ENCODE measurements at regions not wholly inside any gene's neighbourhood (a gene's known extent, or its start where the extent isn't known, plus 50 kb on each side); places are given as distances from the start of the nearest gene placed in this dataset.
"Not testable (repeated sequence)": the region's sequence is repeated elsewhere in the genome, so short reads cannot be mapped to it uniquely, and the experiment has no call there.

DNA sequence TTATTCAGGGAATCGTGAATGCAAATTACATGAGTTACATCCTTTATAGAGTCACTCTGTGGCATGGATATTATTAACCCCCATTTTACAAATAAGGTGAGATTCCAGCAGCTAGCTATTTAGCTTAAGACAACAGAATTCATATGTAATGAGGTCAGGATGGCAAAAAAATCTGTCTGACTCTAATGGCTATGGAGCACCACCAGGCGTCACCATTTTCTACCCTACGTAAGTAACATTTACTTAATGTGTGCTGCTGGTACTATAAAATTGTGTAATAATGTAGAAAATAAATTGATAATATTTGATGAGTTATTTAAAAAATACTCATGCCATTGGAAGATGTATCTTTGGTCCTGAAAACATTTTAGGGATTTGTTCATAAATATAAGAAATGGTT is 2040.1 kb upstream of the LRRTM1 start:
- no peak for DNase-seq

GRCh38 chr2:82342356-82342755 is 2037.8 kb upstream of the LRRTM1 start:
- no peak for DNase-seq

GRCh38 chr2:82340578-82341053 is 2036.1 kb upstream of the LRRTM1 start:
- no peak for DNase-seq

- DNase-seq = no peak
These were observed 2035.3 kb upstream of the LRRTM1 start for GRCh38 chr2:82339805-82340204.

DNA sequence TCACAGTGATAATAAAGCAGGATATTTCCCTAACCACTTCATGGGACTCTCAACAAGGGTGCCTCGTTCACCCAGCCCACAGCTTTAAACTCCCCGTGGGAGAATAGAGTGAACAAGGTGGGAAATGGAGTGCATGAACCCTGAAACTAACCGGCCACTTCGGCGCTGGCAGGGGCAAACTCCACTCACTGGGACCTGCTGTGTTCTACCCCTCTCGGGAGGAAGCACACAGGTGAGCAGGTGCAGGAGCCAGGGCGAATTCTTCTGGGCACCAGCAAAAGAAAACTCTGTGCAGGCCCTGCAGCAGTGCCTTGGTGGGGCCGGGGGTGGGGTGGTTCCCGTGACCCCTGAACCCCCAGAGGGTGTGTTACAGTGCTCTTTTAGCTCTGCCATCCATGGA is 2029.1 kb upstream of the LRRTM1 start:
- no peak for DNase-seq

DNA sequence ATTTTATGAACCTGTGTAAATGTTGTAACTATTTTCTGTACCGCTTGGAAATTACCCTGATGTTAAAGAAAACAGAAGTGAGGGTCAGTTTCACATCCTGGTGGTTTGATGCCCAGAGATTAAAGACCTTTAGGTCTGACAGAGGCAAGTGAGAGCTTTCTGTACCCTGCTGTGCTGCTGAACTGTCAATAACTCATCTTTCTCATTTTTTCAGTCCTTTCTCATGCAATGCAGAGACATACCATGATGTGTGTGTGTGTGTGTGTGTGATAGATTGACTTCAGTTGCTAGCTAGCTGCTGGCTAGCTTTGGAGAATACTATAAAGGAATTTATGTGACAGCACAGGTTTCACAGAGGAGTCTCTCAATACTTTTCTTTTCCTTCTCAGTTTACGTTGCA is 2025.6 kb upstream of the LRRTM1 start:
- no peak for DNase-seq

DNA sequence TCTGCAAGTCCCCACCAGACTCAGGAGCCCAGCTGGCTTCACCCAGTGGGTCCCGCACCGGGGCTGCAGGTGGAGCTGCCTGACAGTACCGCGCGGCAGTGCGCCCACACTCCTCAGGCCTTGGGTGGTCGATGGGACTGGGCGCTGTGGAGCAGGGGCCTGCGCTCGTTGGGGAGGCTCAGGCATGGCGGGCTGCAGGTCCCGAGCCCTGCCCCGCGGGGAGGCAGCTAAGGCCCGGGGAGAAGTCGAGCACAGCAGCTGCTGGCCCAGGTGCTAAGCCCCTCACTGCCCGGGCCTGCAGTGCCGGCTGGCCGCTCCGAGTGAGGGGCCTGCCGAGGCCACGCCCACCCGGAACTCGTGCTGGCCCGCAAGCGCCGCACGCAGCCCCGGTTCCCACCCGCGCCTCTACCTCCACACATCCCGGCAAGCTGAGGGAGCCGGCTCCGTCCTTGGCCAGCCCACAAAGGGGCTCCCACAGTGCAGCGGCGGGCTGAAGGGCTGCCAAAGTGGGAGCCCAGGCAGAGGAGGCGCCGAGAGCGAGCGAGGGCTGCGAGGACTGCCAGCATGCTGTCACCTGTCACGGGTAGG is 2021.7 kb upstream of the LRRTM1 start:
- not testable (repeated sequence) for DNase-seq

DNA sequence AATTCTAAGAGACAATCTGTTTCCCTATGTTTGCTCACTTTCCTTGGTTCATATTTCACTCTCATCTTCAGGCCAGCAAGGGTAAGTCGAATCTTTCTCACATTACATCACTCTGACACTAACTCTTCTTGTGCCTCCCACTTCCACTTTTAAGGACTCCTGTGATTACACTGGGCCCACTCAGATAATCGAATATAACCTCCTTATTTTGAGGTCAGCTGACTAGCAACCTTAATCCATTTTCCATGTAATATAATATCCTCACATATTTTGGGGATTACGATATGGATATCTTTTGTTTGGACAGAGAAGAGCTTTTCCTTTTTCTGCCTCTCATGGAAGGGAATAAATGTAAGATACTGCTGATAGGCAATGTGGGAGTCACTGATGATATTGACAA is 2015.7 kb upstream of the LRRTM1 start:
- DNase-seq = no peak

DNA sequence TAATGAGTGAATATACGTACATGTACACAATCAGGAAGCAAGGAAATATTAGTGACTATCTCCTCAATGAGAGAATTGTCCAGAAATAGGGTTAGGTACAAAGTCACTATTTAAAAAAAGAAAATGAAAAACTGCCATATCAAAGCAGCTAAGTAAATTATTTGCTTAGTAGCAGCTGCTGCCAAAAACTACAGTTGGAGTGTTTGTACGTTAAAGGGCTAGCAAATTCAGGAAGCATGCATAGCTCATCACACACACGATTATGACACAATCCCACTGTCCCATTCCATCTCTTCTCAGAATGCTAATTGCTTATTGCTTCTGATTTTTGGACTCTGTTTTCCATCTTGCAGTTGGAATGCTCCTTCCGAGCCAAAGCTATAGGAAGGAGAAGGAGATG is 2012.5 kb upstream of the LRRTM1 start:
- no peak for DNase-seq

DNA sequence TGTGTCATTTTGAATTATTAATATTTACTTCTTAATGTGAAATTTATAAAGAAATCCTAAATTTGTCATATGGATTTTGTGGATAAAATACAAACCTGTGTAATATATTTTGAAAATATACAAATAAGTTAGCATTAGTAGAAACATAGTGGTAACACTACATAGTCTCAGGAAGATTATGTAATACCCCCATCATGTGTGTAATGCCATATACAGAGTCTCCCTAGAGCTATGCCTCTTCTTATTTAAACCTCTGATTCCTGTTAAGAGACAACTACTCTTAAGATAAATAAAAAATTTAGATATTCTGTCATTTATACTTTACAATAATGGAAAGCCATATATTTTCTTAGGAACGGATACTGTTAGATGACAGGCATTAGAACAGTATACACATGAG is 2012.0 kb upstream of the LRRTM1 start:
- DNase-seq = no peak

DNA sequence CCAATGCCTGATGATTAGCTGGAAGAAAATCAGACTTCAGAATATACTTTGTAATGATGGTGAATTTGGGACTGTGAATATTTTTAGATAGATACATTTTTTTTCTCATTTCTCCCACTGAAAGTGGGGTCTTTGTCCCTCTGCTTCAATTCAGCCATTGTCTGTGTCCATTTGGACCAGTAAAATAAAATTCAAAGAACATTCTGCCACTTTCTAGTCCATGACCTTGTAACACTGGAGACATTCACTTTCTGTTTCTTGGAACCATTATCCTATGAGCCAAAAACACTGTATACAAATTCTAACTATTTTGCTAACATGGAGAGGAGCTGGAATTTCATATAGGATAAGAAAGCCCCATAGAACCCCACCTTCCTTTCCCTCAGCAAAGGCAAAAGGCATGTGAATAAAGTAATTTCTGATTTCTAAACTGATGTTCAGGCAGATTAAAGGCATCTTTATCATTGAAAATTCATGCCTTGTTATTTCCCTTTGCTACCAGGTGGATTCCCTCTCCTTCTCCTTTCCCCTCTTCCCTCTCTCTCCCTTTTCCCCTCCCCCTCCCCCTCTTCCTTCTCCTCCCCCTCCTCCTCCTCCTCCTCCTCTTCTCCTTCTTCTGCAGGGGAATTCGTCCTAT is 2010.4 kb upstream of the LRRTM1 start:
- no peak for DNase-seq

- DNase-seq = no peak
These were observed 2003.0 kb upstream of the LRRTM1 start for GRCh38 chr2:82307511-82307910.

DNA sequence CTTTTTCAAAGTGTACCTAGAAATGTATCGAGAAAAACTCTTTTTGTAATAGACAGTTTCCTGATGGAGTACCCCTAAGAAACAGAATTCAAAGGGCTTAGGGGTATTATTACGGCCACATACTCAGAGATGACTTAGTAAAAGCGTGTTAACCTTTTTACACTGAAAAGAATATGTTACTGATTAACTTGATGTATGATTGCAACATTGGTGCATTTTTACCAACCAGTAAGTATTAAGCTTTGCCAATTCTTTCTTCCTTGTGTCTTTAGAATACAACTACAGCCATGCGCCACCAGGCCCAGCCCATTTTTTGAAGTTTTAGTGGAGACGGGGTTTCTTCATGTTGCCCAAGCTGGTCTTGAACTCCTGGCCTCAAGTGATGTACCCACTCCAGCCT is 1997.0 kb upstream of the LRRTM1 start:
- no peak for DNase-seq

DNA sequence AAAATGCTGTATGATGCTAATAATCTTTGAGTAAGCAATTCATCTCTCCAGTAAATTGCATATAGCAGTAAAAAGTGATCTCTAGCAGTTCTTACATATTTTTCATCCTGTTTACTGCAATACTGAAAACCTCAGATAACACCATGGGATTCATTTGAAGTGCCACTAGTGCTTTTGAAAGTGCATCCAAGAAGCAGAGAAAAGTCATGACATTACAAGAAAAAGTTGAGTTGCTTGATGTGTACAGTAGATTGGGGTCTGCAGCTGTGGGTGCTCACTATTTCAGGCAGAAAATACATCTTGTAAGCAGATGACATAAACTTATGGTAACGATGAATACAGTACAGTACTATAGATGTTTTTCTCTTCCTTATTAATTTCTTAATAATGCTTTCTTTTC is 1984.9 kb upstream of the LRRTM1 start:
- no peak for DNase-seq

GRCh38 chr2:82283075-82283474 is 1978.5 kb upstream of the LRRTM1 start:
- DNase-seq = no peak

GRCh38 chr2:82282111-82282882 is 1977.7 kb upstream of the LRRTM1 start:
- no peak for DNase-seq

DNA sequence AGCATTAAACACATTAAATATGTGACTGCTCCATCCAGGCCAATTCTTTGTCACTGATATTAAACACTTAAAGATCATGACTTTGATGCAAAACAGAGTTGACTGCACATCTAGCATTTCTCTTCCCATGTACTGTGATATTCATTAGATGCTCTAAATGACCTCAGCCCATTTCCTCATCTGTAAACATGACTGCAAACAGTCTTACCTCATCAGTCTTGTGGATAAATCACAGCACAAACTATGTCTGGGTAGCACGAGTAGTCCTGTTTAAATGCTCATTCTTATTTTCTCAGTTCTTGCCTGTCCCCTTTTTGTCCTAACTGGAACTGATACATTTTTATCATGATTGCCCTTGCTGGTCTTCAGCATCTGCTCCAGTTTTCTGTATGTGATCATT is 1974.8 kb upstream of the LRRTM1 start:
- no peak for DNase-seq

DNA sequence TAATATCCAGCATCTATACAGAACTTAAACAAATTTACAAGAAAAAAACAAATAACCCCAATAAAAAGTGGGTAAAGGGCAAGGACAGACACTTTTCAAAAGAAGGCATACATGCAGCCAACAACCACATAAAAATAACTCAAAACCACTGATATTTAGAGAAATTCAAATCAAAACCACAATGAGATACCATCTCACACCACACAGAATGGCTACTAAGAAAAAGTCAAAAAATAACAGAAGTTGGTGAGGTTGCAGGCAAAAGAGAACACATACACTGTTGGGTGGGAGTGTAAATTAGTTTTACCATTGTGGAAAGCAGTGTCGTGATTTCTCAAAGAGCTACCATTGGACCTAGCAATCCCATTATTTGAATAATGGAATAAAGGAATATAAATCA is 1973.9 kb upstream of the LRRTM1 start:
- DNase-seq = no peak

DNA sequence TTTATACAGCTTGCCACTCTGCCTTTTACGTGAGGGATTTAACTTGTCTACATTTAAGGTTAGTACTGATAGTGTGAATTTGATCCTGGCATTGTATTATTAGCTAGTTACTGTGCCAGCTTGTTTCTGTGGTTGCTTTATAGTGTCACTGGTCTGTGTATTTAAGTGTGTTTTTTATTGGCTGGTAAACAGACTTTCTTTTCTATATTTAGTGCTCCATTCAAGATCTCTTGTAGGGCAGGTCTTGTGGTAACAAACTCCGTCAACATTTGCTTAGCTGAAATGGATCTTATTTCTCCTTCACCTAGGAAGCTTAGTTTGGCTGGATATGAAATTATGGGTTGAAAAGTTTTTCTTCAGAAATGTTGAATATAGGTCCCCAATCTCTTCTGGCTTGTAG is 1971.0 kb upstream of the LRRTM1 start:
- no peak for DNase-seq

DNA sequence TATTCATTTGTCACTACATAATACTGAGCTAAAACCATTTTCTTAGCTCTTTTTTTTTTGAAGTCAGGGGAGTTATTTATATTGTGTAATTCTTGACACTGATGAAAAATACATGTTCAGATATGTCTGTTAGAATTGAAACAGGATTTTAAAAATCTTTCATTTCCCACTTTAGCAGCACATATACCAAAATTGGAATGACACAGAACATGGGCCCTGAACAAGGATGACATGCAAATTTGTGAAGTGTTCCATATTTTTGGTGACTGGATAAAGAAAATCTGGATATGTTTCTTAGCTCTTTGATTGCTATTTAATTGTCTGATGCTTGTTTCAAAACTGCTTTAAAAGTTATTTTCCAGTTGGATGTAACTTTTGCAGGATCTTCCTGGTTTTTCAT is 1963.9 kb upstream of the LRRTM1 start:
- no peak for DNase-seq

- DNase-seq = no peak
These were observed 1956.0 kb upstream of the LRRTM1 start for GRCh38 chr2:82260521-82260920.

- no peak for DNase-seq
These were observed 1955.0 kb upstream of the LRRTM1 start for GRCh38 chr2:82259551-82259950.

DNA sequence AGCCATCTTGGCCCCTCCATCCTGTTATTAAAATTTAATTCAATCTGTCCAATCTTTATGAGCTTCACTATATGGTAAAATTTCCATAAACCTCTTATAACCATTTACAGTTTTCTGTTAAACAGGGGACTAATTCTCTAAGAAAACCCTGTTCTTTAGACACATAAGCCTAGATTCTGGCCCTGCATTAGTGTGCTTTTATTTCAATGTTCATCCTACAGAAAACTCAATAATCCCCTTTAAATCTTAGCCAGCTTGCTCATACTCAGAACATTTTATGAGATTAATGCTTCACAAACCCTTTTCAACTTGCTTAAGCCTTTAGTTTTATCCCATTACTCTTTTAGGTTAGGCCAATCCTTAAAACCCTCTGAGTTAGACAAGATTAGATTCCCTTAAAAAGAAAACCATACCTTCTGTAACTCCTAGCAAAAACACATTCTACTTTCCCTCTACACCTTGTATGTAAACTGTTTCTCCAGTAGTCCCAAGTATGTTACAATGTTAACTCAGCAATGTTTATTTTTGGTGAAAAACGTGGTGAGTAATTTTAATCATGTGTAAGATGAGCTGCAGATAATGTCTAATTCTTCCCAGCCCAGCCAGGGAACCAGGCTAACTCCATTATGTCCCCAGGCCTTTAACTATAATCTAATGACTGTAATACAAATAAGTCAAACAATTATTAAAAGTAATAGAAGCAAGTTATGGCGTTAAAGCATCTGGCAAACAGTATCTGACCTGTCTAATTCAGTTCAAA is 1953.4 kb upstream of the LRRTM1 start:
- DNase-seq = no peak
